ENCODE measurements at regions not wholly inside any gene's neighbourhood (a gene's known extent, or its start where the extent isn't known, plus 50 kb on each side); places are given as distances from the start of the nearest gene placed in this dataset.

GRCh38 chr12:17030338-17030737 is 424.4 kb upstream of the LMO3 start:
- TF ChIP-seq EP300 (IDR thresholded peaks at IDR 0.05) = no peak
- TF ChIP-seq CTCF (IDR thresholded peaks at IDR 0.05) = no peak
